A673 (cell line): ENCODE measurements at regions not wholly inside any gene's neighbourhood (a gene's known extent, or its start where the extent isn't known, plus 50 kb on each side); places are given as distances from the start of the nearest gene placed in this dataset.

Experiments
- BruUV-seq: library from RNA; stranded (reverse); fragments of 400-500 nt; replicated peaks from 2 replicates; lab custom pipeline; 2021; lab: Mats Ljungman, UMichigan
- CTCF ChIA-PET: fragments of 300-600 bp; sonication (Branson Sonifier 250); formaldehyde crosslinking; loops from one replicate; lab custom pipeline; 2022; ENCODE audit warnings: antibody characterized with exemption; lab: Charles Lee
- POLR2A ChIA-PET: fragments of 300-600 bp; sonication (Branson Sonifier 250); formaldehyde crosslinking; loops from one replicate; lab custom pipeline; 2022; ENCODE audit warnings: antibody characterized with exemption; ENCODE audit not compliant: low non-redundant PET; lab: Charles Lee
- DNase-seq: peaks from one replicate; pipeline ENCODE4 v3.0.0-alpha.2; 2015; ENCODE audit warnings: low spot score
- H3K27ac ChIP-seq: fragments of 200-600 bp; sonication (generic); 2 replicates; pipeline ENCODE4 v1.5.1; 2016; ENCODE audit warnings: mixed run types, low read depth, mild to moderate bottlenecking, mixed read lengths, antibody characterized with exemption, low read length; ENCODE audit not compliant: poor library complexity, severe bottlenecking
- H3K27me3 ChIP-seq: fragments of 200-600 bp; sonication (generic); replicated peaks from 2 replicates; pipeline ENCODE4 v1.6.1; 2017; ENCODE audit warnings: mixed run types, low read depth, mild to moderate bottlenecking, mixed read lengths, antibody characterized with exemption, low read length; ENCODE audit not compliant: insufficient read depth, poor library complexity
- H3K36me3 ChIP-seq: fragments of 200-600 bp; sonication (generic); 2 replicates; pipeline ENCODE4 v1.6.1; 2016; ENCODE audit warnings: mixed run types, mild to moderate bottlenecking, mixed read lengths, antibody characterized with exemption, low read length; ENCODE audit not compliant: insufficient read depth, poor library complexity, severe bottlenecking
- H3K4me1 ChIP-seq: fragments of 200-600 bp; sonication (generic); 2 replicates; pipeline ENCODE4 v1.6.1; 2017; ENCODE audit warnings: mixed run types, mild to moderate bottlenecking, mixed read lengths, antibody characterized with exemption, low read length; ENCODE audit not compliant: insufficient read depth, poor library complexity, severe bottlenecking
- H3K4me3 ChIP-seq: fragments of 200-600 bp; sonication (generic); 2 replicates; pipeline ENCODE4 v1.5.1; 2016; ENCODE audit warnings: low read depth, mixed run types, mild to moderate bottlenecking, mixed read lengths, low read length; ENCODE audit not compliant: poor library complexity, severe bottlenecking
- H3K9me3 ChIP-seq: fragments of 200-600 bp; sonication (generic); 2 replicates; pipeline ENCODE4 v1.6.1; 2016; ENCODE audit warnings: mixed run types, low read depth, mild to moderate bottlenecking, mixed read lengths, antibody characterized with exemption, low read length; ENCODE audit not compliant: poor library complexity, severe bottlenecking
- EZH2 ChIP-seq: fragments of 200-600 bp; sonication (generic); IDR thresholded peaks from 2 replicates; pipeline ENCODE4 v1.6.1; 2017; ENCODE audit warnings: borderline replicate concordance, low read depth, mild to moderate bottlenecking, mixed read lengths, antibody characterized with exemption, low read length; ENCODE audit not compliant: poor library complexity, severe bottlenecking
- intact Hi-C: fragments of 100-400 bp; cut with micrococcal nuclease; formaldehyde crosslinking; loops from one replicate; pipeline ENCODE4 v1.10.0; 2022; ENCODE audit not compliant: unreplicated experiment
- TF ChIP-seq, protein P1 (sequence below): fragments of 300-800, 200-600 bp; sonication (generic); conservative IDR thresholded peaks from 2 replicates; pipeline ENCODE4 v1.5.1; 2017; ENCODE audit warnings: low read depth, mild to moderate bottlenecking, antibody characterized with exemption, low read length, moderate library complexity, mixed read lengths

DNA sequence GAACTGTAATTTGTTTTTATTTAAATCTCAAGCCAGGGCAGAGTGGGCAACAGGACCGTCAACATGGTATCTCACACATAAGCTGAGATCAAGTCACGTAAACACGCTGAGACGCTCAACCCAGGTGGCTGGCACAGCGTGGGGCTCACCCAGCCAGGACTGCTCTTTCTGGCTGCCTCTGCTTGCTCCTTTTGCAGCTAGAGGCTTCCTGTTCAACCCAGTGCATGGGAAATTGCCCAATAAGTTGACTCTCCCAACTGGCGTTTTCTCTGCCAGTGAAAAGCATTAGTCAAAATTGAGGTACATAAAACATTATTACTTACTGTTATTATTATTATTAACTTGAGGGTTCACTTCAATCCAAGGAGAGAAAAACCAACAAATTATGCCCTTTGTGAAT is 398.1 kb downstream of the NR2F2 start:
- POLR2A ChIA-PET: no interaction called here

GRCh38 chr15:96732704-96733103 is 402.2 kb downstream of the NR2F2 start:
- DNase-seq: no peak
- POLR2A ChIA-PET: no interaction called here
- TF ChIP-seq EZH2: no peak
- TF ChIP-seq, protein P1, sequence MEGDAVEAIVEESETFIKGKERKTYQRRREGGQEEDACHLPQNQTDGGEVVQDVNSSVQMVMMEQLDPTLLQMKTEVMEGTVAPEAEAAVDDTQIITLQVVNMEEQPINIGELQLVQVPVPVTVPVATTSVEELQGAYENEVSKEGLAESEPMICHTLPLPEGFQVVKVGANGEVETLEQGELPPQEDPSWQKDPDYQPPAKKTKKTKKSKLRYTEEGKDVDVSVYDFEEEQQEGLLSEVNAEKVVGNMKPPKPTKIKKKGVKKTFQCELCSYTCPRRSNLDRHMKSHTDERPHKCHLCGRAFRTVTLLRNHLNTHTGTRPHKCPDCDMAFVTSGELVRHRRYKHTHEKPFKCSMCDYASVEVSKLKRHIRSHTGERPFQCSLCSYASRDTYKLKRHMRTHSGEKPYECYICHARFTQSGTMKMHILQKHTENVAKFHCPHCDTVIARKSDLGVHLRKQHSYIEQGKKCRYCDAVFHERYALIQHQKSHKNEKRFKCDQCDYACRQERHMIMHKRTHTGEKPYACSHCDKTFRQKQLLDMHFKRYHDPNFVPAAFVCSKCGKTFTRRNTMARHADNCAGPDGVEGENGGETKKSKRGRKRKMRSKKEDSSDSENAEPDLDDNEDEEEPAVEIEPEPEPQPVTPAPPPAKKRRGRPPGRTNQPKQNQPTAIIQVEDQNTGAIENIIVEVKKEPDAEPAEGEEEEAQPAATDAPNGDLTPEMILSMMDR: no peak
- Histone ChIP-seq H3K4me3 (no peak overlapping the region), H3K4me1 (no peaks in the 10 kb centered on the region), H3K9me3 (no peaks in the 10 kb centered on the region), H3K27ac (no peak overlapping the region), H3K36me3 (no peaks in the 10 kb centered on the region), H3K27me3 (no peaks in the 10 kb centered on the region)
- intact Hi-C loops: no loop called here
- CTCF ChIA-PET: no interaction called here
- no TSS peak for BruUV-seq

More for the DNA sequence above, 398.1 kb downstream of the NR2F2 start:
- Histone ChIP-seq H3K27ac (no peak overlapping the region), H3K4me1 (no peaks in the 10 kb centered on the region), H3K4me3 (no peak overlapping the region), H3K9me3 (no peaks in the 10 kb centered on the region), H3K27me3 (no peaks in the 10 kb centered on the region), H3K36me3 (no peaks in the 10 kb centered on the region)
- DNase-seq: no peak
- no TSS peak for BruUV-seq
- CTCF ChIA-PET: no interaction called here
- no peak for TF ChIP-seq EZH2
- TF ChIP-seq, protein P1: no peak
- intact Hi-C loops: no loop called here

- DNase-seq: no peak
- Histone ChIP-seq H3K4me1 (no peaks in the 10 kb centered on the region), H3K36me3 (no peaks in the 10 kb centered on the region), H3K4me3 (no peak overlapping the region), H3K27ac (no peak overlapping the region), H3K27me3 (no peaks in the 10 kb centered on the region), H3K9me3 (no peaks in the 10 kb centered on the region)
- CTCF ChIA-PET: no interaction called here
- TF ChIP-seq, protein P1: no peak
- no peak for TF ChIP-seq EZH2
- no TSS peak for BruUV-seq
- POLR2A ChIA-PET: no interaction called here
- intact Hi-C loops: no loop called here
These were observed 403.2 kb downstream of the NR2F2 start for GRCh38 chr15:96733721-96734120.
